Stimulated activated CD4-positive, alpha-beta T cell treated with anti-CD3 and anti-CD28 coated beads, TNF-alpha, amount 100 ng/mL, for 48 hours (primary cell): ENCODE measurements at regions not wholly inside any gene's neighbourhood (a gene's known extent, or its start where the extent isn't known, plus 50 kb on each side); places are given as distances from the start of the nearest gene placed in this dataset.

Experiments used
- DNase-seq, 3 donors: peaks; one replicate each; pipeline ENCODE4 v3.0.0-alpha.2; 2020; ENCODE audit warnings: low read depth in 3 of 3

GRCh38 chr1:4016351-4017130, 116.5 kb upstream of the C1orf174 start:
- no peak for DNase-seq

- DNase-seq, result no peak
These were observed 117.7 kb upstream of the C1orf174 start for GRCh38 chr1:4017636-4018365.

- no peak for DNase-seq
These were observed 118.5 kb upstream of the C1orf174 start for GRCh38 chr1:4018466-4019146.

GRCh38 chr1:4019147-4019521, 119.1 kb upstream of the C1orf174 start:
- DNase-seq, result no peak

GRCh38 chr1:4019606-4020331, 119.7 kb upstream of the C1orf174 start:
- DNase-seq, result no peak

- no peak for DNase-seq
These were observed 120.4 kb upstream of the C1orf174 start for GRCh38 chr1:4020449-4020848.

GRCh38 chr1:4021136-4021973, 121.3 kb upstream of the C1orf174 start:
- no peak for DNase-seq

- DNase-seq, result no peak
These were observed 121.8 kb upstream of the C1orf174 start for GRCh38 chr1:4021974-4022268.

GRCh38 chr1:4022715-4023114, 122.6 kb upstream of the C1orf174 start:
- no peak for DNase-seq

GRCh38 chr1:4023678-4024077, 123.6 kb upstream of the C1orf174 start:
- DNase-seq, result no peak

- no peak for DNase-seq
These were observed 124.7 kb upstream of the C1orf174 start for GRCh38 chr1:4024811-4025210.

- DNase-seq, result no peak
These were observed 125.7 kb upstream of the C1orf174 start for GRCh38 chr1:4025752-4026151.

- no peak for DNase-seq
These were observed 126.9 kb upstream of the C1orf174 start for GRCh38 chr1:4027008-4027407.

- no peak for DNase-seq
These were observed 127.5 kb upstream of the C1orf174 start for GRCh38 chr1:4027492-4028138.

GRCh38 chr1:4028139-4028501, 128.0 kb upstream of the C1orf174 start:
- no peak for DNase-seq

GRCh38 chr1:4029376-4029775, 129.3 kb upstream of the C1orf174 start:
- DNase-seq, result no peak

GRCh38 chr1:4032571-4032970, 132.5 kb upstream of the C1orf174 start:
- no peak for DNase-seq

GRCh38 chr1:4033129-4033676, 133.1 kb upstream of the C1orf174 start:
- no peak for DNase-seq

GRCh38 chr1:4033713-4034112, 133.6 kb upstream of the C1orf174 start:
- DNase-seq, result no peak

- DNase-seq, result no peak
These were observed 134.3 kb upstream of the C1orf174 start for GRCh38 chr1:4034318-4034887.
